ENCODE measurements at regions not wholly inside any gene's neighbourhood (a gene's known extent, or its start where the extent isn't known, plus 50 kb on each side); places are given as distances from the start of the nearest gene placed in this dataset.

DNA sequence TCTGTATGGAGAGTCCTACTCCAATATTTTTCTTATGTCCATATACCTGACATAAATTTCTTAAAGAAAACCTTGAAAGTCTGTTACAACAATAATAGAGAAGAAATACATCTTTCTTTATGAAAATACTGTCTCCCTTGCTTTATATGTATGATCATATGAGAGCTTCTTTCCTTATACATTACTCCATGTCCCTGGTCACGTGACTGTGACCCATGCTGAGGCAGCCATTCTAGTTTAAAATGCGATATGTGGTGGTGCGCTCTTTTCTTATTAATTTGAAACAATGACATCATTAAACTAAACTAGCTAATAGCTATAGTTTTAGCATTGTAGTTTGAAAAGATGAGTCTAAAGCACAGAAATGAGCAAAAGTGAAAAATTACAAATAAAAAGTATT lies 1120.3 kb upstream of the PRR20A start:
- TF ChIP-seq POLR2AphosphoS5 (IDR thresholded peaks at IDR 0.05) (no peak), POLR2A (IDR thresholded peaks at IDR 0.05) (no peak)
- TF ChIP-seq, protein P1, sequence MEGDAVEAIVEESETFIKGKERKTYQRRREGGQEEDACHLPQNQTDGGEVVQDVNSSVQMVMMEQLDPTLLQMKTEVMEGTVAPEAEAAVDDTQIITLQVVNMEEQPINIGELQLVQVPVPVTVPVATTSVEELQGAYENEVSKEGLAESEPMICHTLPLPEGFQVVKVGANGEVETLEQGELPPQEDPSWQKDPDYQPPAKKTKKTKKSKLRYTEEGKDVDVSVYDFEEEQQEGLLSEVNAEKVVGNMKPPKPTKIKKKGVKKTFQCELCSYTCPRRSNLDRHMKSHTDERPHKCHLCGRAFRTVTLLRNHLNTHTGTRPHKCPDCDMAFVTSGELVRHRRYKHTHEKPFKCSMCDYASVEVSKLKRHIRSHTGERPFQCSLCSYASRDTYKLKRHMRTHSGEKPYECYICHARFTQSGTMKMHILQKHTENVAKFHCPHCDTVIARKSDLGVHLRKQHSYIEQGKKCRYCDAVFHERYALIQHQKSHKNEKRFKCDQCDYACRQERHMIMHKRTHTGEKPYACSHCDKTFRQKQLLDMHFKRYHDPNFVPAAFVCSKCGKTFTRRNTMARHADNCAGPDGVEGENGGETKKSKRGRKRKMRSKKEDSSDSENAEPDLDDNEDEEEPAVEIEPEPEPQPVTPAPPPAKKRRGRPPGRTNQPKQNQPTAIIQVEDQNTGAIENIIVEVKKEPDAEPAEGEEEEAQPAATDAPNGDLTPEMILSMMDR (IDR thresholded peaks at IDR 0.05): no peak

Data from sigmoid colon (tissue), 4 donors.